Omental fat pad (tissue), 3 donors: ENCODE measurements at regions not wholly inside any gene's neighbourhood (a gene's known extent, or its start where the extent isn't known, plus 50 kb on each side); places are given as distances from the start of the nearest gene placed in this dataset.

Experiments
- ATAC-seq: fragments of 150-250 bp; one replicate; pipeline ENCODE4 v1.9.1; 2016; ENCODE audit warnings: mild to moderate bottlenecking, moderate library complexity; ENCODE audit not compliant: low FRiP score
- DNase-seq: peaks from one replicate; pipeline ENCODE4 v3.0.0-alpha.2; 2019; ENCODE audit warnings: low spot score
- TF ChIP-seq, protein P1 (sequence below), 3 donors: fragments of 450-650 bp; IDR thresholded peaks; one replicate each; pipeline ENCODE4 v1.5.1; 2016 to 2017; ENCODE audit warnings: antibody characterized with exemption in 3 of 3, mild to moderate bottlenecking in 3 of 3, moderate library complexity in 2 of 3

- TF ChIP-seq, protein P1, sequence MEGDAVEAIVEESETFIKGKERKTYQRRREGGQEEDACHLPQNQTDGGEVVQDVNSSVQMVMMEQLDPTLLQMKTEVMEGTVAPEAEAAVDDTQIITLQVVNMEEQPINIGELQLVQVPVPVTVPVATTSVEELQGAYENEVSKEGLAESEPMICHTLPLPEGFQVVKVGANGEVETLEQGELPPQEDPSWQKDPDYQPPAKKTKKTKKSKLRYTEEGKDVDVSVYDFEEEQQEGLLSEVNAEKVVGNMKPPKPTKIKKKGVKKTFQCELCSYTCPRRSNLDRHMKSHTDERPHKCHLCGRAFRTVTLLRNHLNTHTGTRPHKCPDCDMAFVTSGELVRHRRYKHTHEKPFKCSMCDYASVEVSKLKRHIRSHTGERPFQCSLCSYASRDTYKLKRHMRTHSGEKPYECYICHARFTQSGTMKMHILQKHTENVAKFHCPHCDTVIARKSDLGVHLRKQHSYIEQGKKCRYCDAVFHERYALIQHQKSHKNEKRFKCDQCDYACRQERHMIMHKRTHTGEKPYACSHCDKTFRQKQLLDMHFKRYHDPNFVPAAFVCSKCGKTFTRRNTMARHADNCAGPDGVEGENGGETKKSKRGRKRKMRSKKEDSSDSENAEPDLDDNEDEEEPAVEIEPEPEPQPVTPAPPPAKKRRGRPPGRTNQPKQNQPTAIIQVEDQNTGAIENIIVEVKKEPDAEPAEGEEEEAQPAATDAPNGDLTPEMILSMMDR (IDR thresholded peaks at IDR 0.05) = no peak
- DNase-seq (no peak), ATAC-seq (no peak)
Measured at GRCh38 chr11:71079795-71080194, 172.6 kb downstream of the SHANK2 start.

GRCh38 chr11:71078482-71078881 is 173.9 kb downstream of the SHANK2 start:
- TF ChIP-seq, protein P1 (IDR thresholded peaks at IDR 0.05) = no peak
- ATAC-seq (no peak), DNase-seq (no peak)

- TF ChIP-seq, protein P1 (IDR thresholded peaks at IDR 0.05) = no peak
- no peak for DNase-seq
- ATAC-seq = no peak
Measured at GRCh38 chr11:71076525-71077304, 175.7 kb downstream of the SHANK2 start.

DNA sequence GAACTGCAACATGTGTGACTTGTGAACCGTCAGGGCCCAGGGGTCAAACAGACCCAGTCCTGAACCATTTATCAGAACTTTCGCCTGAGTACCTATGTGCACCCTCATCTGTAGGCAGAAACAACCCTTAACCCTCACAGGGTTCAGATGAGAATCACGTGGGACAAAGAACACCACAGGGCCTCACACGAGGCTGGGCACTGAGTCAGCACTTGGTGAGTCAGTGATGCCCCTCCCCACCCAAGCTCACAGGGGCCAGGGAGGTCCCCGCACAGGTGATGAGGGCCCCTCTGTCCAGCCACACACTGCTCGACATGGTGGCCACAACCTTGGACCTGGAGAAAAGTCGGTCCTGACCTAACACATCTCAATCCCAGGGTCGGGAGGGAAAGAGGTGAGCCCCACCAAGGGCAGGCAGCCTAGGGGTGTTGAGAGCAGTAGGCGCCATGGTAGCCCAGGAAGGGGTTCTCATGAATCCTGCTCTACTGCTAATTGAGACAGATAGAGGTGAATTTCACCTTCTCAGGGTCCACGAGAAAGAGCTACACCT is 176.4 kb downstream of the SHANK2 start:
- ATAC-seq = no peak

DNA sequence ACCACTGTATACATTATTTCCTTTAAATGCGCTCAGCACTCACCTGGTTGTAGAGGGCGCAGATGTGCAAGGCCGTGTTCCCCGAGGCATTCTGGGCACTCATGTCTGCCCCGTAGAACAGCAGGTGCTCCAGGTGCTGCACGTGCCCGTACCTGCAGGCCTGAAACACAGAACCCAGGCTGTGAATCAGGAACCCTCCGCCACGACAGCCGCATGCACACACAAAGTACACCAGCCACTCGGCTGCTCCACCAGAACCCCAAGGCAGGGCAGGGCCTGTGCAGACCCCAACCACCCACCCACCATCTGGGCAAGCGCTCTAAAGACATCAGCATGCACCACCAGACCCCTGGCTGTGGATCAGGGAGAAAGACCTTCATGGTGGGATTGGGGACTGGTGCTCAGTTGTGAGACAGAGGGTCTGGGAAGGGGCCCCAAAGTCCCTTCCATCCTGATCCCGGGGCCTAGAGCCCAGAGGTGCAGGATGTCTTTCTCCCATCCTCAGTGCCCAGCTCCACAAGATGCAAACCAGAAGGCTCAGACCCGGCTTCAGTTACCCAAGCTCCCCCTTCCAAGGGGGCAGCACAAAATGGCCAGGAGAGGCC is 177.2 kb downstream of the SHANK2 start:
- no peak for ATAC-seq
- DNase-seq = no peak
- TF ChIP-seq, protein P1 (IDR thresholded peaks at IDR 0.05) = no peak

More for the DNA sequence above, 176.4 kb downstream of the SHANK2 start:
- DNase-seq = no peak
- TF ChIP-seq, protein P1 (IDR thresholded peaks at IDR 0.05) = no peak

DNA sequence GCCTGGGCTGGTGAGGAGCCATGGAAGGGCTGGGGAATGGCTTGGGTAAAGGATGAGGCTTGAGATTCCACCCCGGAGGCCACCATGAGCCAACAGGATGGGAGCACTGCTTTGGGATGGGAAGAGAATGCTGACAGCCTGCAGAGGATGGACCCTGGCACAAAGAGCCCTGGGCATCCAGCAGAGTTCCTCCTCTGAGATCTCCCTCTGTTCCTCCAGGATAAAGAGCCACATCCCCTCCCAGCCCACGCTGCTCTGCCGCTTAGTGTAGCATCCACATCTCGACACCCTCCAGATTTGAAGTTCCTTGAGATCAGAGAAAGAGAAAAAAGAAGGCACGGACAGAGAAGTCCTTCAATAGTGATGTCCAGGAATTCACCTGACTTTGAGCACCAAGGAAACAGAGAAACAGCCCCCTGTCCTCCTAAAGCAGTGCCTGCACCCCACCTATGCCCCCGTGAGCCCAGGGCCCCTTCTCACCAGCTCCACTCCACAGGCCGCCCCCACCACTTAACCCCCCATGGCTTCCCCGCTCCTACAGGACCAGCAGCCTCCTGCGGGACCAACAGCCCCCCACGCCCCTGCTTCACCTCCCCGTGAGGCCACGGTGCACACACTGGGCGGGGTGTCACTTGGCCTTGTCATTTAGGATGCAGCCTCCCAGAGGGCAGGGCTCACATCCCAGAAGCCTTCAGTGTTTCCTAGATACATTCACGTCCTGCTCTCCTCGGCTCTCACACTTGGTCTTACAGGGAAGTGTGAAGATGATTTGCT is 180.5 kb downstream of the SHANK2 start:
- ATAC-seq (no peak), DNase-seq (no peak)
- TF ChIP-seq, protein P1 (IDR thresholded peaks at IDR 0.05) = no peak
